IMR-90 (cell line): ENCODE measurements at regions not wholly inside any gene's neighbourhood (a gene's known extent, or its start where the extent isn't known, plus 50 kb on each side); places are given as distances from the start of the nearest gene placed in this dataset.

ENCODE experiments used
- ATAC-seq: fragments of 200-7000 bp; cut with Tn5 transposase; 2 replicates; pipeline ENCODE4 v1.9.1; 2020; ENCODE audit warnings: low read depth, mild to moderate bottlenecking, moderate library complexity
- BruUV-seq: library from RNA; stranded (reverse); fragments of 400-500 nt; replicated peaks from 2 replicates; lab custom pipeline; 2021; lab: Mats Ljungman, UMichigan
- CTCF ChIA-PET: fragments of 300-600 bp; formaldehyde crosslinking; extraction: SDS; loops from one replicate; lab custom pipeline; 2021; ENCODE audit warnings: antibody characterized with exemption; lab: Yijun Ruan, JAX
- POLR2A ChIA-PET: fragments of 300-600 bp; sonication (Branson Sonifier 250); formaldehyde crosslinking; loops from one replicate; lab custom pipeline; 2022; ENCODE audit warnings: antibody characterized with exemption; ENCODE audit not compliant: unreplicated experiment; lab: Charles Lee
- DNase-seq: peaks from one replicate; pipeline ENCODE4 v3.0.0; 2013
- H2AFZ ChIP-seq: replicated peaks from 2 replicates; pipeline ENCODE3; 2013; ENCODE audit warnings: low read length, mild to moderate bottlenecking; ENCODE audit not compliant: poor library complexity
- H2AK5ac ChIP-seq: 2 replicates; pipeline ENCODE4 v1.6.1; 2013; ENCODE audit warnings: low read depth, low read length, inconsistent platforms
- H2AK9ac ChIP-seq: replicated peaks from 2 replicates; pipeline ENCODE3; 2013; ENCODE audit warnings: mild to moderate bottlenecking, low read depth, low read length, moderate library complexity; ENCODE audit not compliant: poor library complexity
- H2BK120ac ChIP-seq: 2 replicates; pipeline ENCODE4 v1.6.1; 2013; ENCODE audit warnings: low read depth, low read length, inconsistent platforms
- H2BK15ac ChIP-seq: 3 replicates; pipeline ENCODE4 v1.6.1; 2013; ENCODE audit warnings: low read depth, low read length, inconsistent platforms
- H2BK20ac ChIP-seq: 2 replicates; pipeline ENCODE4 v1.6.1; 2013; ENCODE audit warnings: low read depth, mild to moderate bottlenecking, inconsistent platforms, low read length, moderate library complexity
- H2BK5ac ChIP-seq: 2 replicates; pipeline ENCODE4 v1.6.1; 2013; ENCODE audit warnings: mild to moderate bottlenecking, low read depth, low read length, inconsistent platforms; ENCODE audit not compliant: poor library complexity, severe bottlenecking
- H3K14ac ChIP-seq: replicated peaks from 2 replicates; pipeline ENCODE4 v1.6.1; 2013; ENCODE audit warnings: low read depth, low read length, inconsistent platforms
- H3K18ac ChIP-seq: 2 replicates; pipeline ENCODE4 v1.6.1; 2013; ENCODE audit warnings: low read depth, low read length, control low read depth
- H3K23ac ChIP-seq: 2 replicates; pipeline ENCODE4 v1.6.1; 2013; ENCODE audit warnings: low read depth, low read length, inconsistent platforms
- H3K27ac ChIP-seq: 2 replicates; pipeline ENCODE4 v1.5.1; 2013; ENCODE audit warnings: mild to moderate bottlenecking, control low read depth, low read length; ENCODE audit not compliant: insufficient read depth
- H3K27me3 ChIP-seq: 2 replicates; pipeline ENCODE4 v1.6.1; 2013; ENCODE audit warnings: low read length; ENCODE audit not compliant: control insufficient read depth, insufficient read depth
- H3K36me3 ChIP-seq: 2 replicates; pipeline ENCODE4 v1.6.1; 2013; ENCODE audit warnings: low read length, mixed read lengths; ENCODE audit not compliant: control insufficient read depth, insufficient read depth
- H3K4ac ChIP-seq: 2 replicates; pipeline ENCODE4 v1.6.1; 2013; ENCODE audit warnings: low read depth, low read length, inconsistent platforms
- H3K4me1 ChIP-seq: 2 replicates; pipeline ENCODE4 v1.6.1; 2013; ENCODE audit warnings: low read length, mixed read lengths; ENCODE audit not compliant: control insufficient read depth, insufficient read depth
- H3K4me2 ChIP-seq: 2 replicates; pipeline ENCODE4 v1.6.1; 2013; ENCODE audit warnings: low read depth, mild to moderate bottlenecking, control low read depth, low read length, moderate library complexity
- H3K4me3 ChIP-seq: 2 replicates; pipeline ENCODE4 v1.5.1; 2013; ENCODE audit warnings: low read depth, mild to moderate bottlenecking, control low read depth, low read length, moderate library complexity; ENCODE audit not compliant: insufficient read depth
- H3K56ac ChIP-seq: 2 replicates; pipeline ENCODE4 v1.6.1; 2013; ENCODE audit warnings: low read length, inconsistent platforms; ENCODE audit not compliant: insufficient read depth; ENCODE audit errors: extremely low read depth
- H3K79me1 ChIP-seq, 2 experiments: 2 replicates each; pipeline ENCODE4 v1.6.1; 2013; ENCODE audit warnings: low read length in 2 of 2, inconsistent platforms in 1 of 2, low read depth in 1 of 2
- H3K9ac ChIP-seq: 2 replicates; pipeline ENCODE4 v1.6.1; 2013; ENCODE audit warnings: low read depth, low read length, control low read depth
- H3K9me1 ChIP-seq: 2 replicates; pipeline ENCODE4 v1.6.1; 2013; ENCODE audit warnings: low read length, inconsistent platforms; ENCODE audit not compliant: insufficient read depth
- H3K9me3 ChIP-seq: 2 replicates; pipeline ENCODE4 v1.6.1; 2013; ENCODE audit warnings: low read length; ENCODE audit not compliant: control insufficient read depth, insufficient read depth
- H4K20me1 ChIP-seq: 2 replicates; pipeline ENCODE4 v1.6.1; 2013; ENCODE audit warnings: low read length, inconsistent platforms; ENCODE audit not compliant: insufficient read depth
- H4K5ac ChIP-seq: 2 replicates; pipeline ENCODE4 v1.6.1; 2013; ENCODE audit warnings: mild to moderate bottlenecking, low read depth, low read length, control low read depth
- H4K8ac ChIP-seq, 2 experiments: 2 replicates each; pipeline ENCODE4 v1.6.1; 2013; ENCODE audit warnings: low read depth in 2 of 2, low read length in 2 of 2, control low read depth in 1 of 2, inconsistent platforms in 1 of 2
- H4K91ac ChIP-seq: 2 replicates; pipeline ENCODE4 v1.6.1; 2013; ENCODE audit warnings: low read depth, low read length, inconsistent platforms; ENCODE audit not compliant: insufficient read depth
- CEBPB ChIP-seq: IDR thresholded peaks from 2 replicates; pipeline ENCODE4 v1.6.1; 2012; ENCODE audit warnings: low read depth, low read length, improper control_type of control experiment
- CHD1 ChIP-seq: IDR thresholded peaks from 2 replicates; pipeline ENCODE4 v1.6.1; 2012; ENCODE audit warnings: low read depth, low read length, improper control_type of control experiment
- ELK1 ChIP-seq: fragments of 150-350 bp; IDR thresholded peaks from 2 replicates; pipeline ENCODE4 v1.6.1; 2016; ENCODE audit warnings: low read depth, mild to moderate bottlenecking, low read length, moderate library complexity, borderline replicate concordance
- FOS ChIP-seq: fragments of 150-350 bp; IDR thresholded peaks from 2 replicates; pipeline ENCODE4 v1.6.1; 2016; ENCODE audit warnings: low read depth, low read length
- MAFK ChIP-seq: IDR thresholded peaks from 2 replicates; pipeline ENCODE4 v1.6.1; 2012; ENCODE audit warnings: low read depth, low read length, improper control_type of control experiment
- MAZ ChIP-seq: IDR thresholded peaks from 2 replicates; pipeline ENCODE4 v1.6.1; 2012; ENCODE audit warnings: low read depth, mild to moderate bottlenecking, low read length, improper control_type of control experiment, moderate library complexity, borderline replicate concordance
- MXI1 ChIP-seq: IDR thresholded peaks from 2 replicates; pipeline ENCODE4 v1.6.1; 2012; ENCODE audit warnings: low read depth, mild to moderate bottlenecking, low read length, moderate library complexity, borderline replicate concordance
- NFE2L2 ChIP-seq: fragments of 150-350 bp; IDR thresholded peaks from 2 replicates; pipeline ENCODE4 v1.6.1; 2016; ENCODE audit warnings: low read depth, mild to moderate bottlenecking, low read length
- POLR2A ChIP-seq: IDR thresholded peaks from 2 replicates; pipeline ENCODE4 v1.6.1; 2012; ENCODE audit warnings: mild to moderate bottlenecking, low read depth, low read length
- RAD21 ChIP-seq: IDR thresholded peaks from 2 replicates; pipeline ENCODE4 v1.6.1; 2012; ENCODE audit warnings: low read length, improper control_type of control experiment
- RCOR1 ChIP-seq: IDR thresholded peaks from 2 replicates; pipeline ENCODE4 v1.6.1; 2012; ENCODE audit warnings: mild to moderate bottlenecking, low read length, improper control_type of control experiment; ENCODE audit not compliant: insufficient replicate concordance
- RFX5 ChIP-seq: IDR thresholded peaks from 2 replicates; pipeline ENCODE4 v1.8.0; 2012; ENCODE audit warnings: low read depth, mild to moderate bottlenecking, low read length, moderate library complexity
- SMC3 ChIP-seq: fragments of 150-350 bp; IDR thresholded peaks from 2 replicates; pipeline ENCODE4 v1.6.1; 2016; ENCODE audit warnings: low read depth, mild to moderate bottlenecking, antibody characterized with exemption, low read length, moderate library complexity
- USF2 ChIP-seq: fragments of 150-350 bp; IDR thresholded peaks from 2 replicates; pipeline ENCODE4 v1.6.1; 2017; ENCODE audit warnings: mild to moderate bottlenecking, antibody characterized with exemption, low read length, low read depth
- WGBS, 2 experiments: methylation state at CpG; one replicate each; pipeline versions ENCODE4 v1.1.5 to v1.1.7; 2013; ENCODE audit warnings: missing lambda C conversion rate in 2 of 2; ENCODE audit not compliant: insufficient read length in 1 of 2; ENCODE audit errors: extremely low coverage in 2 of 2; 5-methylcytosine and 5-hydroxymethylcytosine counted together
- dilution Hi-C: fragments of 300-500 bp; cut with HindIII; formaldehyde crosslinking; loops from one replicate; pipeline ENCODE4 v1.14.3; 2018; ENCODE audit warnings: low sequenced_read_pairs; ENCODE audit not compliant: unreplicated experiment
- in situ Hi-C: fragments of 300-500 bp; cut with MboI; formaldehyde crosslinking; loops from 3 replicates; pipeline ENCODE4 v1.14.3; 2019; ENCODE audit warnings: low sequenced_read_pairs, inconsistent platforms, mixed read lengths
- intact Hi-C: fragments of 100-400 bp; cut with micrococcal nuclease; formaldehyde crosslinking; loops from 2 replicates; pipeline ENCODE4 v1.10.0; 2022
- TF ChIP-seq, protein P1 (sequence below): conservative IDR thresholded peaks from 2 replicates; pipeline ENCODE4 v1.5.1; 2012; ENCODE audit warnings: mild to moderate bottlenecking, low read depth, low read length, improper control_type of control experiment

- Histone ChIP-seq H4K20me1 (no peaks in the 10 kb centered on the region), H3K4ac (peak overlapping the region; percentile 68), H2AK9ac (peak overlapping the region; percentile 87), H3K4me1 (peaks cover 8% of the 10 kb centered on the region; the same call in 1 of the 2 replicates), H2AFZ (peak overlapping the region; percentile 96), H2BK5ac (no peak overlapping the region), H3K36me3 (no peaks in the 10 kb centered on the region), H4K8ac (peak overlapping the region; percentile 62 to 92), H2BK15ac (no peak overlapping the region), H3K27me3 (no peaks in the 10 kb centered on the region), H3K18ac (peak overlapping the region; percentile 5; the same call in 1 of the 2 replicates), H3K14ac (peak overlapping the region; percentile 19), H3K56ac (no peak overlapping the region), H3K4me2 (peak overlapping the region; percentile 56), H3K4me3 (no peak overlapping the region), H2AK5ac (peak overlapping the region; percentile 25; the same call in 1 of the 2 replicates), H4K5ac (peak overlapping the region; percentile 58; the same call in 1 of the 2 replicates), H3K79me1 (no peaks in the 10 kb centered on the region), H2BK20ac (no peak overlapping the region), H3K9me3 (no peaks in the 10 kb centered on the region), H3K27ac (peak overlapping the region; percentile 11; the same call in 1 of the 2 replicates), H2BK120ac (peak overlapping the region; percentile 45), H4K91ac (peak overlapping the region; percentile 84), H3K9ac (peak overlapping the region; percentile 17; the same call in 1 of the 2 replicates), H3K23ac (peak overlapping the region; percentile 72; the same call in 1 of the 2 replicates), H3K9me1 (peaks cover 3% of the 10 kb centered on the region; the same call in 1 of the 2 replicates)
- DNase-seq (no peak), ATAC-seq (no peak)
- in situ Hi-C loops: no loop called here
- BruUV-seq: no TSS peak
- ChIA-PET CTCF (interaction anchor here (0.6 to 1.5 kb wide), 2 partner anchors 67 to 268 kb away, joined by 3 read pairs; no protein-coding TSS in a partner anchor), POLR2A (no interaction called here)
- TF ChIP-seq RAD21: no peak
- TF ChIP-seq RFX5: no peak
- TF ChIP-seq SMC3: no peak
- TF ChIP-seq FOS: no peak
- TF ChIP-seq MAFK: no peak
- no peak for TF ChIP-seq MXI1
- no peak for TF ChIP-seq CEBPB
- no peak for TF ChIP-seq POLR2A
- no peak for TF ChIP-seq USF2
- TF ChIP-seq MAZ: no peak
- TF ChIP-seq, protein P1, sequence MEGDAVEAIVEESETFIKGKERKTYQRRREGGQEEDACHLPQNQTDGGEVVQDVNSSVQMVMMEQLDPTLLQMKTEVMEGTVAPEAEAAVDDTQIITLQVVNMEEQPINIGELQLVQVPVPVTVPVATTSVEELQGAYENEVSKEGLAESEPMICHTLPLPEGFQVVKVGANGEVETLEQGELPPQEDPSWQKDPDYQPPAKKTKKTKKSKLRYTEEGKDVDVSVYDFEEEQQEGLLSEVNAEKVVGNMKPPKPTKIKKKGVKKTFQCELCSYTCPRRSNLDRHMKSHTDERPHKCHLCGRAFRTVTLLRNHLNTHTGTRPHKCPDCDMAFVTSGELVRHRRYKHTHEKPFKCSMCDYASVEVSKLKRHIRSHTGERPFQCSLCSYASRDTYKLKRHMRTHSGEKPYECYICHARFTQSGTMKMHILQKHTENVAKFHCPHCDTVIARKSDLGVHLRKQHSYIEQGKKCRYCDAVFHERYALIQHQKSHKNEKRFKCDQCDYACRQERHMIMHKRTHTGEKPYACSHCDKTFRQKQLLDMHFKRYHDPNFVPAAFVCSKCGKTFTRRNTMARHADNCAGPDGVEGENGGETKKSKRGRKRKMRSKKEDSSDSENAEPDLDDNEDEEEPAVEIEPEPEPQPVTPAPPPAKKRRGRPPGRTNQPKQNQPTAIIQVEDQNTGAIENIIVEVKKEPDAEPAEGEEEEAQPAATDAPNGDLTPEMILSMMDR: no peak
- no peak for TF ChIP-seq RCOR1
- no peak for TF ChIP-seq ELK1
- no peak for TF ChIP-seq CHD1
- no peak for TF ChIP-seq NFE2L2
- no CpG with 5 or more reads among the region's 7 CpGs for WGBS, 2 experiments
- dilution Hi-C loops: no loop called here
- intact Hi-C loops: no loop called here
Observed at GRCh38 chr11:121721961-121722360, 269.2 kb upstream of the SORL1-AS1 start.
